NCI-H510A treated with DMSO at 0.1 percent for 48 hours (cell line): ENCODE measurements at regions not wholly inside any gene's neighbourhood (a gene's known extent, or its start where the extent isn't known, plus 50 kb on each side); places are given as distances from the start of the nearest gene placed in this dataset.
A peak's percentile ranks its signal among the peaks of the same experiment; 100 is the strongest.

Experiments
- DNase-seq: peaks from one replicate; lab custom pipeline; 2025; lab: John Stamatoyannopoulos, UW

- no peak for DNase-seq
Observed at GRCh38 chr18:38019292-38019691, 453.7 kb upstream of the CELF4 start.

GRCh38 chr18:38010971-38011857, 445.6 kb upstream of the CELF4 start:
- no peak for DNase-seq

GRCh38 chr18:38010037-38010436, 444.4 kb upstream of the CELF4 start:
- no peak for DNase-seq

- no peak for DNase-seq
Observed at GRCh38 chr18:38009320-38009719, 443.7 kb upstream of the CELF4 start.

- DNase-seq: no peak
Observed at GRCh38 chr18:38007676-38008330, 442.2 kb upstream of the CELF4 start.

- no peak for DNase-seq
Observed at GRCh38 chr18:38007026-38007425, 441.4 kb upstream of the CELF4 start.

GRCh38 chr18:38006541-38006940, 440.9 kb upstream of the CELF4 start:
- DNase-seq: no peak

- no peak for DNase-seq
Observed at GRCh38 chr18:37997695-37998094, 432.1 kb upstream of the CELF4 start.

GRCh38 chr18:37987901-37988300, 422.3 kb upstream of the CELF4 start:
- peak; percentile 99 for DNase-seq

GRCh38 chr18:37986665-37987064, 421.1 kb upstream of the CELF4 start:
- DNase-seq: no peak

GRCh38 chr18:37985126-37985525, 419.5 kb upstream of the CELF4 start:
- DNase-seq: no peak

- no peak for DNase-seq
Observed at GRCh38 chr18:37980556-37980955, 415.0 kb upstream of the CELF4 start.

- DNase-seq: no peak
Observed at GRCh38 chr18:37975446-37975845, 409.8 kb upstream of the CELF4 start.

- no peak for DNase-seq
Observed at GRCh38 chr18:37967261-37967660, 401.7 kb upstream of the CELF4 start.

GRCh38 chr18:37965572-37965970, 400.0 kb upstream of the CELF4 start:
- DNase-seq: no peak

GRCh38 chr18:37964885-37965571, 399.4 kb upstream of the CELF4 start:
- DNase-seq: no peak

- DNase-seq: no peak
Observed at GRCh38 chr18:37963837-37964236, 398.2 kb upstream of the CELF4 start.

- no peak for DNase-seq
Observed at GRCh38 chr18:37962316-37962966, 396.8 kb upstream of the CELF4 start.

GRCh38 chr18:37958499-37958898, 392.9 kb upstream of the CELF4 start:
- DNase-seq: no peak

GRCh38 chr18:37956902-37957301, 391.3 kb upstream of the CELF4 start:
- peak; percentile 57 for DNase-seq

- DNase-seq: peak; percentile 62
Observed at GRCh38 chr18:37956020-37956419, 390.4 kb upstream of the CELF4 start.

GRCh38 chr18:37955201-37955600, 389.6 kb upstream of the CELF4 start:
- DNase-seq: no peak
